ENCODE measurements at regions not wholly inside any gene's neighbourhood (a gene's known extent, or its start where the extent isn't known, plus 50 kb on each side); places are given as distances from the start of the nearest gene placed in this dataset.

DNA sequence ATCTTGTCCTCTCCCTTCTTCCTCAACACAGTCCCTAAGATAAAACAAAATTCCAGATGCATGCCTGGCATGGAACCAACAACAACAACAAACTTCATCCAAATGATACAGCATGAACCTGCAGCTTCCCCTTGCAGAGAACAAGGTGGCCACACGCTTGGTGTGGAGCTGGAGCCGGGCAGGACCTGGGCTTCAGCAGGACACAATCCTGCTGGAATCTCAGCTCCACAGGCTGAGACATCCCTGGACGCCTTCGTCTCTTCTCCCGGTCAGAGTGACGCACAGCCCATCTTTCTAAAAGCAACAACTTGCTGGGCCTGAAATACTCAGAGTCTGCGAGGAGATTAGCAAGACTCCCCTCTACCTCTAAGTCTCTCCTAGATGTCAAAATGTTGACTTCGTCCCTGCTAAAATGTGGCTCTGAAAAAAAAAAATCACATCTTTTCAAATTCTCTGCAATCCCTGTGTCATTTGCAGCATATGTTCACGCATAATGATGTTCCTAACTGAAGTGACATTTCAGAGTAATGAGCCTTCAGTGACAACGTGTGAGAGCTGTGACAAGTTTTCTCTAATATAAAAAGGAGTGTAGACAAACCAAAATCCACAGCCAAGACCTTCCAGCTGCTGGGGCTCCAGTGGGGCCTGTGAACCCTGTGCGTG, 1232.3 kb downstream of the TBC1D22A start:
- TF ChIP-seq POLR2A (IDR thresholded peaks at IDR 0.05) = no peak
- TF ChIP-seq, protein P1, sequence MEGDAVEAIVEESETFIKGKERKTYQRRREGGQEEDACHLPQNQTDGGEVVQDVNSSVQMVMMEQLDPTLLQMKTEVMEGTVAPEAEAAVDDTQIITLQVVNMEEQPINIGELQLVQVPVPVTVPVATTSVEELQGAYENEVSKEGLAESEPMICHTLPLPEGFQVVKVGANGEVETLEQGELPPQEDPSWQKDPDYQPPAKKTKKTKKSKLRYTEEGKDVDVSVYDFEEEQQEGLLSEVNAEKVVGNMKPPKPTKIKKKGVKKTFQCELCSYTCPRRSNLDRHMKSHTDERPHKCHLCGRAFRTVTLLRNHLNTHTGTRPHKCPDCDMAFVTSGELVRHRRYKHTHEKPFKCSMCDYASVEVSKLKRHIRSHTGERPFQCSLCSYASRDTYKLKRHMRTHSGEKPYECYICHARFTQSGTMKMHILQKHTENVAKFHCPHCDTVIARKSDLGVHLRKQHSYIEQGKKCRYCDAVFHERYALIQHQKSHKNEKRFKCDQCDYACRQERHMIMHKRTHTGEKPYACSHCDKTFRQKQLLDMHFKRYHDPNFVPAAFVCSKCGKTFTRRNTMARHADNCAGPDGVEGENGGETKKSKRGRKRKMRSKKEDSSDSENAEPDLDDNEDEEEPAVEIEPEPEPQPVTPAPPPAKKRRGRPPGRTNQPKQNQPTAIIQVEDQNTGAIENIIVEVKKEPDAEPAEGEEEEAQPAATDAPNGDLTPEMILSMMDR (IDR thresholded peaks at IDR 0.05) = no peak
- no peak for DNase-seq
- Histone ChIP-seq H3K36me3 (replicated peaks in 1 of 2) (no peaks in the 10 kb centered on the region), H3K4me3 (no peak overlapping the region), H3K27me3 (no peaks in the 10 kb centered on the region), H3K4me1 (replicated peaks in 1 of 2) (no peaks in the 10 kb centered on the region), H3K27ac (no peak overlapping the region), H3K9me3 (replicated peaks in 1 of 3) (no peaks in the 10 kb centered on the region)
- intact Hi-C loops (cut with DNase I) = no loop called here
- WGBS, 4 donors = 71 to 88% (median 79%) methylated on average over 8 to 11 of the region's 11 CpGs

DNA sequence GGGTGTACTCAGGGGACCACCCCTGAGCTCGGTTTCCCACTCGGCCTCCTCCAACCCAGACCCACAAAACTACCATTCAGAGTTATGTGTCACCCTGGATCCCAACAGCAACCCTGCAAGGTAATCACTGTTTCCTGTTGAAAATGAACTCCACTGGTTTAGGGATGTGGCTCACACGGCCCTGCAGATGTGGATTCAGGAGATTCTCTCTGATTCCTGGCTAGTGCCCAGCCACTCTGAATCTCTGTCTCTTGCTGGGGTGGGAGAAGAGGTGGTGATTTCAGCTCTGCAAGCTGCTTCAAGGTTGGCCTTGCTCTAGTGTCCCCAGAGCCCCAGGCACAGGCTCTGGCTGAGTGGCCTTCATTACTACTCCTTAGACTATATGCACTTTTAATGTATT, 1231.6 kb downstream of the TBC1D22A start:
- Histone ChIP-seq H3K4me1 (replicated peaks in 1 of 2) (no peaks in the 10 kb centered on the region), H3K4me3 (no peak overlapping the region), H3K36me3 (replicated peaks in 1 of 2) (no peaks in the 10 kb centered on the region), H3K27ac (no peak overlapping the region), H3K27me3 (no peaks in the 10 kb centered on the region), H3K9me3 (replicated peaks in 1 of 3) (no peaks in the 10 kb centered on the region)
- DNase-seq = no peak
- WGBS, 4 donors = 45 to 83% (median 74%) methylated on average over 3 of the region's 3 CpGs
- intact Hi-C loops (cut with DNase I) = no loop called here
- TF ChIP-seq, protein P1 (IDR thresholded peaks at IDR 0.05) = no peak

DNA sequence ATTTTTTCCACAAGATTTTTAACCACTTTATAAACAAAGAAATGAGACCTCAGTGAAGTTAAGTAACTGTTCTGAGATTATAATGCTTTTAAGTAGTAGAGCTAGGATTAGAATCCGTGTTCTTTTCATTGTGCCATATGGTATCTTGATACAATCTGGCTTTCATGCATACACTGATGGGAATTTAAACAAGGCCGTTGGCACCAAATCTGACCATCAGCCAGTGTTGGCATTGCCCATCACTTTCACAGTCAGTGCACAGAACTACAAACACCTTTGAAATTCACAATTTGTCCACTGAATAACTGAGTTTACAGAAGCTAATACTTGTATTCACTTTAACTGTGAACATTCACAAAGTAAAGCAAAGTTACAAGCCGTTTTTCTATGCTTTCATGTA, 1228.0 kb downstream of the TBC1D22A start:
- no peaks in the 10 kb centered on the region for H3K9me3 ChIP-seq (replicated peaks in 1 of 3)
- H3K27ac ChIP-seq = no peak overlapping the region
- H3K4me3 ChIP-seq = no peak overlapping the region
- no peaks in the 10 kb centered on the region for H3K36me3 ChIP-seq (replicated peaks in 1 of 2)
- WGBS, 4 donors = 46 to 59% (median 50%) methylated on average over 3 of the region's 3 CpGs
- no peaks in the 10 kb centered on the region for H3K4me1 ChIP-seq (replicated peaks in 1 of 2)
- H3K27me3 ChIP-seq = no peaks in the 10 kb centered on the region
- no peak for DNase-seq
- no peak for TF ChIP-seq POLR2A (IDR thresholded peaks at IDR 0.05)
- TF ChIP-seq, protein P1 (IDR thresholded peaks at IDR 0.05) = no peak
- intact Hi-C loops (cut with DNase I) = no loop called here

DNA sequence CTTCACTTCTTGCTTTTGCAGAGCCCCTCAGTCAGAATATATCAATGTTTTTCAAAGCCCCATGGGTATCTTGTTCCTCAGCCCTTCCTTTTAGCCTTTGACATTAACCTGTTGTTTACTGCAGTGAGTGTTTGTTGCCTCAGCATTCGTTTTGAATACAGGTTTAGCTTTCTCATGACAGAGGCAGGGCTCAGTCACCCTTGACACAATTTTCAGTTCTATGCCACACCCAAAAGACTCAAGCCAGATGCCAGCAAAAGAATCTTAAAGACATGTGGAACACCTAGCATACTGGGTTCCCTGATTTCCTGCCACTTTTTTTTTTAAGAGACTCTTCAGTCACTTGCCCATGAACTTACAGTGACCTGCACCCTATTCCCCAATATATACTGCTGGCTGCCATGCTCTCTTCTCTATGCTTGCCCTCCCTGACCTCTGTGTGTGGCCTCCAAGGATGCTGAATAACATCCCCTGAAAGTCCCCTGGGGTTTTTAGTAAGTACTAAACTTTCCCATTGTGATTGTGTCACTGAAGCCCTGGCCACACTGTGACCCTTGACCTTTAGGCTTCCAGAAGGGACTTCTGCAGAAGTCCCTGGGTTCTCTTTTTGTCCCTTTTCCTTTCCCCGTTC, 1225.5 kb downstream of the TBC1D22A start:
- Histone ChIP-seq H3K27ac (no peak overlapping the region), H3K27me3 (no peaks in the 10 kb centered on the region), H3K4me1 (replicated peaks in 1 of 2) (no peaks in the 10 kb centered on the region), H3K9me3 (replicated peaks in 1 of 3) (no peaks in the 10 kb centered on the region), H3K36me3 (replicated peaks in 1 of 2) (no peaks in the 10 kb centered on the region), H3K4me3 (no peak overlapping the region)
- intact Hi-C loops (cut with DNase I) = no loop called here
- no peak for TF ChIP-seq POLR2A (IDR thresholded peaks at IDR 0.05)
- TF ChIP-seq, protein P1 (IDR thresholded peaks at IDR 0.05) = no peak
- 39 to 47% (median 42%) methylated on average over 2 of the region's 2 CpGs for WGBS, 4 donors
- no peak for DNase-seq

Data from adrenal gland (tissue), 9 donors.